ENCODE measurements at regions not wholly inside any gene's neighbourhood (a gene's known extent, or its start where the extent isn't known, plus 50 kb on each side); places are given as distances from the start of the nearest gene placed in this dataset.

- Histone ChIP-seq H3K9ac (ENCODE audit: insufficient read depth, low read length) (no peak overlapping the region), H3K4me1 (ENCODE audit: control insufficient read depth, extremely low read depth, insufficient read depth, low read length) (peaks cover 2% of the 10 kb centered on the region), H3K4me2 (ENCODE audit: extremely low read depth, insufficient read depth, low read length) (no peak overlapping the region), H4K20me1 (ENCODE audit: control insufficient read depth, extremely low read depth, insufficient read depth, low read length) (no peaks in the 10 kb centered on the region), H3K79me2 (ENCODE audit: control insufficient read depth, insufficient read depth, low read length) (no peaks in the 10 kb centered on the region), H3K27ac (ENCODE audit: insufficient read depth, low read length) (no peak overlapping the region), H3K4me3 (replicated peaks in 1 of 4; ENCODE audit: control extremely low read depth in 1 of 4, insufficient read depth in 1 of 4, low read depth in 3 of 4, low read length in 4 of 4) (no peak overlapping the region), H3K27me3 (ENCODE audit: control insufficient read depth, insufficient read depth, low read length) (no peaks in the 10 kb centered on the region), H2AFZ (ENCODE audit: low read length) (no peak overlapping the region), H3K9me3 (ENCODE audit: control insufficient read depth, insufficient read depth, low read depth, low read length) (no peaks in the 10 kb centered on the region), H3K36me3 (ENCODE audit: control insufficient read depth, insufficient read depth, low read length) (no peaks in the 10 kb centered on the region)
- no peak for TF ChIP-seq EZH2 (IDR thresholded peaks at IDR 0.05; ENCODE audit: low read length, missing control alignments)
- TF ChIP-seq, protein P1, sequence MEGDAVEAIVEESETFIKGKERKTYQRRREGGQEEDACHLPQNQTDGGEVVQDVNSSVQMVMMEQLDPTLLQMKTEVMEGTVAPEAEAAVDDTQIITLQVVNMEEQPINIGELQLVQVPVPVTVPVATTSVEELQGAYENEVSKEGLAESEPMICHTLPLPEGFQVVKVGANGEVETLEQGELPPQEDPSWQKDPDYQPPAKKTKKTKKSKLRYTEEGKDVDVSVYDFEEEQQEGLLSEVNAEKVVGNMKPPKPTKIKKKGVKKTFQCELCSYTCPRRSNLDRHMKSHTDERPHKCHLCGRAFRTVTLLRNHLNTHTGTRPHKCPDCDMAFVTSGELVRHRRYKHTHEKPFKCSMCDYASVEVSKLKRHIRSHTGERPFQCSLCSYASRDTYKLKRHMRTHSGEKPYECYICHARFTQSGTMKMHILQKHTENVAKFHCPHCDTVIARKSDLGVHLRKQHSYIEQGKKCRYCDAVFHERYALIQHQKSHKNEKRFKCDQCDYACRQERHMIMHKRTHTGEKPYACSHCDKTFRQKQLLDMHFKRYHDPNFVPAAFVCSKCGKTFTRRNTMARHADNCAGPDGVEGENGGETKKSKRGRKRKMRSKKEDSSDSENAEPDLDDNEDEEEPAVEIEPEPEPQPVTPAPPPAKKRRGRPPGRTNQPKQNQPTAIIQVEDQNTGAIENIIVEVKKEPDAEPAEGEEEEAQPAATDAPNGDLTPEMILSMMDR (conservative IDR thresholded peaks at IDR 0.05 in 1 of 2, IDR thresholded peaks at IDR 0.05 in 1 of 2; ENCODE audit: low read depth in 1 of 2, low read length in 2 of 2): no peak
- peak; percentile 28 to 82 for DNase-seq (ENCODE audit: low read depth in 2 of 2)
Observed at GRCh38 chr5:124581738-124582560, 164.5 kb downstream of the ZNF608 start.

DNA sequence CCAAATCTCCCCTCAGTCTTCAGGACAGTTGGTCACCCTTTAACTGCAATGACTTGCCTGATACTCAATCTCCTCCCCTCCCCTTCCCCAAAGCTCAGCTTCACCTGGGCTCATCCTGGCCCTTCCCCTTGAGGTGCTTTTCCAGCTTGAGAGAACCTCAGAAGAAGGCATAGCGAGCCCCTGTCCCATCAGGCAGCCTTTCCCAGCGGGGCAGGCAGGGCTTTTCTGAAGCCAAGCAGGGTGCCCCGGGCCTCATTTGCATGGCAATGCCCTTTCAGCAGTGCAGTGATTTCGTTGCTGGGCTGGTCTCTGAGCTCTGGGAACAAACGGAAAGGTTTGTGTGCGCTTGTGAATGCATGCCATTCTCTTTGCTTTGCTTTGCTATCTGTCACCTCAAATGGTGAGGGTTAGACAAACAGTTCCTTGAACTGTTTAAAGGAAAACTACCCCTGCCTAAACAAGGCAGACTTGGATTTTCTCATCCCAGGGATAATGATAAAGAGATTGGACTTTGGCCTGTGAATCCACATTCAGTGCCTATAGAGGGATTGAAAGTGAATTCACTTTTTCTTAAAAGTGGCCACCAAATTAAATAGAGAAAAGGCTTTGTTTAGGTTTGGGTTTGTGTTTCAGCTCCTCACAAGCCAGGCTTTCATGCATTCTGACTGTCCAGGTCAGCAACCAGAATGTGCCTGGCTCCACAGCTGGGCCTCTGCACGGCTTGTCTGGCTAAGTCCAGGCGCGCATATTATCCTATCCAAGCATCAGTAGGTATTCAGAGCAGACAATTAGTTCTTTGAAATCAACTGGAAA lies 165.3 kb downstream of the ZNF608 start:
- H3K4me2 ChIP-seq (ENCODE audit: extremely low read depth, insufficient read depth, low read length): no peak overlapping the region

DNA sequence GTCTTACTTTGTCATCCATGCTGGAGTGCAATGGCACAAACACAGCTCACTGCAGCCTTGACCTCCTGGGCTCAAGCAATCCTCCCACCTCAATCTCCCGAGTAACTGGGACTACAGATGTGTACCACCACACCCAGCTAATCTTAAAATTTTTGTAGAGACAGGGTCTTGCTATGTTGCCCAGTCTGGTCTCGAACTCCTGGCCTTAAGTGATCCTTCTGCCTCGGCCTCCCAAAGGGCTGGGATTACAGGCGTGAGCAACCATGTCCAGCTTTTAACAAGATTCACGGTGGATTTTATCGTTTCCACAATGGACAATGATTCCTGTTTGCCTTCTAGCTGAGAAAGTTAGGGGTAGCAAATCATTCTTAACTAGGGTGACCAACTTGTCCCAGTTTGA lies 165.9 kb downstream of the ZNF608 start:
- Histone ChIP-seq H3K27me3 (ENCODE audit: control insufficient read depth, insufficient read depth, low read length) (no peaks in the 10 kb centered on the region), H4K20me1 (ENCODE audit: control insufficient read depth, extremely low read depth, insufficient read depth, low read length) (no peaks in the 10 kb centered on the region), H3K9ac (ENCODE audit: insufficient read depth, low read length) (no peak overlapping the region), H3K4me3 (replicated peaks in 1 of 4; ENCODE audit: control extremely low read depth in 1 of 4, insufficient read depth in 1 of 4, low read depth in 3 of 4, low read length in 4 of 4) (no peak overlapping the region), H3K9me3 (ENCODE audit: control insufficient read depth, insufficient read depth, low read depth, low read length) (no peaks in the 10 kb centered on the region), H3K4me1 (ENCODE audit: control insufficient read depth, extremely low read depth, insufficient read depth, low read length) (peaks cover 2% of the 10 kb centered on the region), H3K4me2 (ENCODE audit: extremely low read depth, insufficient read depth, low read length) (no peak overlapping the region), H3K27ac (ENCODE audit: insufficient read depth, low read length) (no peak overlapping the region), H2AFZ (ENCODE audit: low read length) (no peak overlapping the region), H3K79me2 (ENCODE audit: control insufficient read depth, insufficient read depth, low read length) (no peaks in the 10 kb centered on the region), H3K36me3 (ENCODE audit: control insufficient read depth, insufficient read depth, low read length) (no peaks in the 10 kb centered on the region)
- TF ChIP-seq, protein P1 (conservative IDR thresholded peaks at IDR 0.05 in 1 of 2, IDR thresholded peaks at IDR 0.05 in 1 of 2; ENCODE audit: low read depth in 1 of 2, low read length in 2 of 2): no peak
- TF ChIP-seq EZH2 (IDR thresholded peaks at IDR 0.05; ENCODE audit: low read length, missing control alignments): no peak
- DNase-seq (ENCODE audit: low read depth in 2 of 2): no peak

More for the DNA sequence above, 165.3 kb downstream of the ZNF608 start:
- no peak overlapping the region for H3K4me3 ChIP-seq (replicated peaks in 1 of 4; ENCODE audit: control extremely low read depth in 1 of 4, insufficient read depth in 1 of 4, low read depth in 3 of 4, low read length in 4 of 4)
- no peaks in the 10 kb centered on the region for H3K36me3 ChIP-seq (ENCODE audit: control insufficient read depth, insufficient read depth, low read length)
- peaks cover 2% of the 10 kb centered on the region for H3K4me1 ChIP-seq (ENCODE audit: control insufficient read depth, extremely low read depth, insufficient read depth, low read length)
- no peaks in the 10 kb centered on the region for H3K9me3 ChIP-seq (ENCODE audit: control insufficient read depth, insufficient read depth, low read depth, low read length)
- no peak overlapping the region for H2AFZ ChIP-seq (ENCODE audit: low read length)
- no peak overlapping the region for H3K9ac ChIP-seq (ENCODE audit: insufficient read depth, low read length)
- no peak overlapping the region for H3K27ac ChIP-seq (ENCODE audit: insufficient read depth, low read length)
- TF ChIP-seq EZH2 (IDR thresholded peaks at IDR 0.05; ENCODE audit: low read length, missing control alignments): no peak
- TF ChIP-seq, protein P1 (conservative IDR thresholded peaks at IDR 0.05 in 1 of 2, IDR thresholded peaks at IDR 0.05 in 1 of 2; ENCODE audit: low read depth in 1 of 2, low read length in 2 of 2): no peak
- no peaks in the 10 kb centered on the region for H3K79me2 ChIP-seq (ENCODE audit: control insufficient read depth, insufficient read depth, low read length)
- no peak for DNase-seq (ENCODE audit: low read depth in 2 of 2)
- H4K20me1 ChIP-seq (ENCODE audit: control insufficient read depth, extremely low read depth, insufficient read depth, low read length): no peaks in the 10 kb centered on the region
- H3K27me3 ChIP-seq (ENCODE audit: control insufficient read depth, insufficient read depth, low read length): no peaks in the 10 kb centered on the region

Measured in fibroblast of lung (primary cell).